ENCODE measurements at regions not wholly inside any gene's neighbourhood (a gene's known extent, or its start where the extent isn't known, plus 50 kb on each side); places are given as distances from the start of the nearest gene placed in this dataset.

GRCh38 chr10:80025281-80025680, 53.2 kb upstream of the TMEM254 start:
- Histone ChIP-seq H3K36me3 (ENCODE audit: control insufficient read depth, insufficient read depth, low read length) (no peaks in the 10 kb centered on the region), H2AFZ (ENCODE audit: low read depth, low read length) (no peak overlapping the region), H3K4me2 (ENCODE audit: insufficient read depth, low read length) (no peak overlapping the region), H4K20me1 (replicated peaks; ENCODE audit: control insufficient read depth, insufficient read depth, low read length) (no peaks in the 10 kb centered on the region), H3K4me1 (replicated peaks in 1 of 2; ENCODE audit: control insufficient read depth in 2 of 2, insufficient read depth in 2 of 2, low read length in 2 of 2) (no peaks in the 10 kb centered on the region), H3K27ac (ENCODE audit: extremely low read depth, low read depth, low read length) (no peak overlapping the region), H3K79me2 (ENCODE audit: control insufficient read depth, insufficient read depth, low read length) (no peaks in the 10 kb centered on the region), H3K9me3 (replicated peaks; ENCODE audit: control insufficient read depth, insufficient read depth, low read depth, low read length) (no peaks in the 10 kb centered on the region), H3K27me3 (ENCODE audit: control insufficient read depth in 2 of 2, insufficient read depth in 2 of 2, low read length in 2 of 2) (peaks cover 0 to 2% of the 10 kb centered on the region in 2 experiments; a peak in 1 of 5 replicates), H3K9ac (ENCODE audit: insufficient read depth in 1 of 2, low read depth in 2 of 2, low read length in 2 of 2) (no peak overlapping the region), H3K9me1 (ENCODE audit: control insufficient read depth, insufficient read depth, low read length) (no peaks in the 10 kb centered on the region), H3K4me3 (no peak overlapping the region)
- BruUV-seq (replicated peaks) = no TSS peak
- intact Hi-C loops (cut with micrococcal nuclease) = no loop called here
- DNase-seq (ENCODE audit: extremely low read depth in 1 of 4, low spot score in 3 of 4) (no peak), FAIRE-seq (no peak), ATAC-seq (no peak)
- TF ChIP-seq ZNF431 (CRISPR knock-in tag; IDR thresholded peaks at IDR 0.05) (no peak), BRD9 (IDR thresholded peaks at IDR 0.05; ENCODE audit: low read depth, partially characterized antibody) (no peak), RAD51 (IDR thresholded peaks at IDR 0.05; ENCODE audit: borderline replicate concordance, low read depth) (peak; percentile 67), CREB5 (CRISPR knock-in tag; IDR thresholded peaks at IDR 0.05) (no peak), SMAD3 (CRISPR knock-in tag; conservative IDR thresholded peaks at IDR 0.05) (no peak), ELK3 (CRISPR knock-in tag; IDR thresholded peaks at IDR 0.05) (no peak), RBM17 (IDR thresholded peaks at IDR 0.05; ENCODE audit: borderline replicate concordance, low read depth, low read length) (no peak), ZNF217 (CRISPR knock-in tag; IDR thresholded peaks at IDR 0.05) (no peak), ZNF124 (CRISPR knock-in tag; IDR thresholded peaks at IDR 0.05) (no peak), ZBTB1 (CRISPR knock-in tag; IDR thresholded peaks at IDR 0.05; ENCODE audit: borderline replicate concordance, low read depth) (no peak), ZNF143 (CRISPR knock-in tag; IDR thresholded peaks at IDR 0.05) (no peak), TFE3 (CRISPR knock-in tag; IDR thresholded peaks at IDR 0.05) (peak; percentile 93), STAT6 (CRISPR knock-in tag; IDR thresholded peaks at IDR 0.05) (no peak), MEIS2 (IDR thresholded peaks at IDR 0.05; ENCODE audit: partially characterized antibody) (no peak), USF2 (CRISPR knock-in tag; IDR thresholded peaks at IDR 0.05) (peak; percentile 33; the same call in 1 of the 2 replicates)
- in situ Hi-C loops (cut with MboI) = no loop called here
- ChIA-PET POLR2A (no interaction called here), CTCF (ENCODE audit: low intra/inter-chr PET ratio) (no interaction called here)
- WGBS (ENCODE audit: insufficient coverage, low coverage, missing lambda C conversion rate) = 2% methylated on average over 2 of the region's 2 CpGs
